ENCODE measurements at regions not wholly inside any gene's neighbourhood (a gene's known extent, or its start where the extent isn't known, plus 50 kb on each side); places are given as distances from the start of the nearest gene placed in this dataset.
A peak's percentile ranks its signal among the peaks of the same experiment; 100 is the strongest.

DNA sequence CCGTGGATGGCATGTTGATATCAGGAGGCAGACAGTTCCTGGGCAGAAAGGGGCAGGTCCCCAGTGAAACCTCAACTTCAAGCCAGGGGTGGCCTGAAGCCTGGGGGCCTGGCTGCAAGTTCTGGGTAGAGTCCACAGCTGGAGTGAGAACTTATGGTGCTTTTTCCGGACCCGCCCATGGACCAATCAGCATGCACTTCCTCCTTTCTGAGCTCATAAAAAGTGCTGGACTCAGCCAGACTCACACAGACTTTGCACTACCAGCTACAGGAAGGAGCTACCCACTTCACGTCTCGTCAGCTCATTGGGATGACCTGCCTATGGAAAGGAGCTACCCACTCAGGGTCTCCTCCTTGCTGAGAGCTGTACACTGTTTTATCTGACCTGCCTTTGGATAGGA is 183.1 kb upstream of the MC4R start:
- no peak for DNase-seq

DNA sequence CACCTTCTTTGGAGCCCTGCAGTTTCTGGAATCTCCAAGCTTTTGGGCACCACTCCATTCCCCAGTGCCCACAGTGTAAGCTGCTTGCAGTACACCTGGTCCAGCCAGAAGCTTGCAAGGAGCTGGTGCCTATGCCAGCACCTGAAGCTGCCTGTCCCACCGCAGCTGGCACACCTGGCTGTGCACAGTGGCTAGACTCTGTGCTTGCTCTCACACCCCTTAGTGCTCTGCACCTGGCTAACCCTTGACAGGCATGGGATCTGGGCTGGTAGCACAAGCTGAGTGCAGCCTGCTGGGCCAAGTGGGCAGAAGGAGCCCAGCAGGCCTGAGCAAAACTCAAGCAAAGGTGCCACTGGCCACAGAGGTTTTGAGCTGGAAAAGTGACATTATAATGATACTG is 183.8 kb upstream of the MC4R start:
- no peak for DNase-seq

GRCh38 chr18:60560071-60560470 is 187.5 kb upstream of the MC4R start:
- no peak for DNase-seq

DNA sequence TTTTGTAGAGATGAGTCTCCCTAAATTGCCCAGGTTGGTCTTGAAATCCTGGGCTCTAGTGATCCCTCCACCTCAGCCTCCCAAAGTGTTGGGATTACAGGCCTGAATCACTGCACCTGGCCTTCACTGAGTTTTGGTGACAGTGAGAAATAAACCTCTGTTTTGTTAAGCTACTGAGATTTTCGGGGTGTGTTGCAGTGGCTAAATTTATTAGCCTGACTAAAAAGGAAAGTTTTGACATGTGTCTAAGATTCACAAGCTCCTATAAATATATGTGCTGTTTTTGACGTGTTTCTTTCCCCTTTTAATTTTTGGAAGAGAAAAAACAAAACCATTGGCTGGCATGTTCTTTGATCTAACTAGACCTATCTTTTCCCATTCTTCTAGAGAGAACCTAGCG is 190.5 kb upstream of the MC4R start:
- DNase-seq: no peak

DNA sequence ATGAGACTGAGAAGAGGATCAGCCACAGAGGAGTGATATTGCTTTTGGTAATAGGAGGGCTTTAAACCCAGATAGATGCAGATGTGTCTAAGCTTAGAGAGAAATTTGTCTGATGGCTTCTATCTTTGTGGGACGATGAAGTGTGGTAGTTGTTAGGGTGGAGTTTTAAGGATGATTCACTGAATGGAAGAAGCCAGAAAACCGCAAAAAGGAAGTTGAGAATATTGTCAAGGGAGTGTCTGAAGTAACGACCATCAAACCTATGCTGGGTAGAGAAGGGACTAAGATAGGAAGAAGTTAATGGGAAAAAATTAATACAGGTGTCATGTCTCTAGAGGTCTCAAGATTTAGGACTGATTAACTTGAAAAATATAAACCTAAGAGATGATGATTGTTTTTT is 195.6 kb upstream of the MC4R start:
- no peak for DNase-seq

GRCh38 chr18:60570172-60570571 is 197.6 kb upstream of the MC4R start:
- no peak for DNase-seq

DNA sequence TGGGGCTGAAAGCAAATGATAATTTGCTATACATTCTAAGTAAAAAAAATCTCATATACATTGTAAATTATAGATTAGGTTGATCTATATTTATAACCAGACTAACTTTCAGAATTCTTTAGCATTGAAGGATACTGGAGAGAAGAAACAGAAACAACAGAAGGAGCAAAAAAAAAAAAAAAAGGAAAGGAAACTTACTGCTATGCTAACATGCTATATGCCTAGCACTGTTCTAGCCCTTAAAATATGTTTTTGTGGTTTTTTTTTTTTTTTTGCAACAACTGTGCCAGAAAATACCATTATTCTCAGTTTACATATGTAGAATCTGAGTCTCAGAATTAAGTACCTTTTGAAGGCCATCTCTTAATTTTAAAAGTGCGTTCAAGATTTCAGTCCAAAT is 204.9 kb upstream of the MC4R start:
- no peak for DNase-seq

DNA sequence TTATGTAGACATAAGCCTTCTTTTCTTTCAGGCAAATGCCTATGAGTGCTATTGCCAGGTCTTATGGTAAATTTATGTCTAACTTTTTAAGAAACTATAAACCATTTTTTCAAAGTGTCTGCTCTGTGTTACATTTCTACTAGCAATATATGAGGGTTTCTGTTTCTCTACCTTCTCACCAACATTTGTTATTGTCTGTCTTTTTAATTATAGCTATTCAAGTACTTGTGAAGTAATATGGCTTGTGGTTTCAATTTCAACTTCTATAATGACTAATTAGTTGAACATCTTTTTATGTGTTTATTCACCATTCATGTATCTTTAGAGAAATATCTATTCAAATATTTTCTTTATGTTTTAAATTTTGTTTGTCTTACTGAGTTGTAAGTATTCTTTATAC is 213.1 kb upstream of the MC4R start:
- no peak for DNase-seq

DNA sequence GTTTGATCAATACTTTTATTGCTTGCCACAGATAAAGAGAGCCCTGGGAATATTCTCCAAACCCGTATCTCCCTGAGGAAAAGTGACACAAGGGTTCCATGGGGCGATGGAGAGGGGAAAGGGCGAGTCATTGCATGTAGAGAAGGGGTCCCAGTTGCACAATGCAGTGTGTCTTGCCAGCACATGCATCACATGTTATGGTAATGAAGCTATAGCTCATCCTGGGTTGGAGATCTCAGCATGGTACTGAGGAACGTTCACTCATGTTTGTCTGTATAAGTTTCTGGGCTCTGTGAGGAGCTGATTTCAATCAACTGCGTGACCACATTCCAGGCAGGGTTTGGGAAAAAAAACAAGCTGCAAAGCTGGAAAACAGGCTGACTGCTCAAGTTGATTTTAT is 220.7 kb upstream of the MC4R start:
- DNase-seq: no peak

DNA sequence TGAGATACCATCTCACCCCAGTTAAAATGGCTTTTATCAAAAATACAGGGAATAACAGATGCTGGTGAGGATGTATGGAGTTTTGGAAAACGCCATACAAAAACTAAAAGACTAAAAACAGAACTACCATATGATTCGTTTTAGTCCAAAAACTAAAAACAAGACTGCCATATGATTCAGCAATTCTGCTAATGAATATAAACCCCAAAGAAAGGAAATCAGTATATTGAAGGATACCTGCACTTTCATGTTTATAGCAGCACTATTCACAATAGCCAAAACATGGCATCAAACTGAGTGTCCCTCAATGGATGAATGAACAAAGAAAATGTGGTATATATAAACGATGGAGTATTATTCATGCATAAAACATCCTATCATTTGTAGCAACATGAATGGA is 224.4 kb upstream of the MC4R start:
- no peak for DNase-seq

DNA sequence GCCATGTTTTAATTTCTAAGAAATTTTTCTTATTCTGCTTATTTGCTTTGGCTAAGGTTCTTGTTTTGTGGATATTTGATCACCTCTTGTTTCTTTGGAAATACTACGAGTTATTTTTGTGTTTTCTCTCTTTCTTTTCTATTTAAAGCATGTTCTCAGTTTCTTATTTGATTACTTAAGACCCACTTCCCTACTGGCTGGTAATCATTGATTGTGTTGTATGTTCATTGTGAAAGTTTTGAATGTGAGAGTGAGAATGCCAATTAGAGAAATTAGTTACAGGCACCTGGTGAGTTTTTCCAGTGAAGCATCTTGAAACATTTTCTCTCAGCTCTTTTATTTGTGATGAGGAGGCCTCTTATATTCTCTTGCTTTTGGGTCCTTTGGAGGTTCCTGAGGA is 226.7 kb upstream of the MC4R start:
- DNase-seq: no peak

DNA sequence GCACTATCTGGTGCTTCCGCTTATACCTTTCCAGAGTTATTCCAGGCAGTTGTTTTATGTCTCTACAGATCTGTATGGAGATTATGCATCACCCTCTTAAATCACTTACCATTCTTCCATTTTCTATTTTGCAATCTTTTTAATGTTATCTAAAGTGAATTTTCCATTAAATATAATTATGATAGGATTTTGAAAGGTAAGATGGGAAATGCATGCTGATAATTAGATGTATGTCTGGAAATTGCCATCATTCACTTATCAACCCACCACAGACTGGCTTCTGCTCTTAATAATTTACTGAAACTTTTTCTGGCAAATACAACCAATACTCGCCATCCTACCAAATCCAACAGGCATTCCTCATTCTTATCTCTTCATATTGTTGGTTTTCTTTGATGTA is 227.4 kb upstream of the MC4R start:
- DNase-seq: no peak

DNA sequence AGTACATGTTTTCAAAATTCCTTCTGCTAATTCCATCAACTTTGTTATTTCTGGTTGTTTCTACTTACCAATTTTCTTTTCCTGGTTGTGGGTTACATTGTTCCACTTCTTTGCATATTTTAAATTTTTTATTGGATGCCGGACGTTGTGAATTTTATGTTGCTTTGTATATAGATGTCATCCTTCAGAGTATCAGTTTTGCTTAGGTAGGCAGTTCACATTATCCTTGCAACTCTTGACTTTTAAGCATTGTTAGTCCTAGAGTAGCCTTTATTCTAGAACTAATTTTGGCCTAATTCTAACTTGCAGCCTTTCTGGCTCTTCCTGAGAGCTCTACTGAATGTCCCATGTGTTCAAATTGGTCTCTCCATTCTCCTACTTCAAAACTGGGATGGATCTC is 228.7 kb upstream of the MC4R start:
- no peak for DNase-seq

GRCh38 chr18:60623331-60623730 is 250.8 kb upstream of the MC4R start:
- no peak for DNase-seq

GRCh38 chr18:60624207-60624606 is 251.6 kb upstream of the MC4R start:
- no peak for DNase-seq

GRCh38 chr18:60639836-60640235 is 267.3 kb upstream of the MC4R start:
- no peak for DNase-seq

- DNase-seq: no peak
These were observed 270.4 kb upstream of the MC4R start for GRCh38 chr18:60643009-60643408.

DNA sequence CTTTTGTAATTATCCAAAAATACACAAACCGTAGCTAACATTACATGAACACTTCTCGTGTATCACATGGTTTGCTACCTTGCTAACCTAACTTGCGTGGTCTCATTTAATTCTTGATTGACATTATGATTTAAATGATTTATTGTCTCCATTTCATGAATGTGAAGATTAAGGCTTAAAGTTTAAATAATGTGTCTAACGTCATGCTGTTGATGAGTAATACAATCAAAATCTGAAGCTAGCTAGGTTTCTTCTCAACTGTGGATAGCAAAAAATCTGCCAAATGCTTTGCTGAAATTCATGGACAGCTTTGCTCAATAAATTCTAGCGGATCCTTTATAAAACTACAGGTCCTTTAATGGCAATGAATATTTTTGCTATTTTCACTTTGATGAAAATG is 274.1 kb upstream of the MC4R start:
- DNase-seq: no peak

- DNase-seq: no peak
These were observed 276.5 kb upstream of the MC4R start for GRCh38 chr18:60649107-60649506.

DNA sequence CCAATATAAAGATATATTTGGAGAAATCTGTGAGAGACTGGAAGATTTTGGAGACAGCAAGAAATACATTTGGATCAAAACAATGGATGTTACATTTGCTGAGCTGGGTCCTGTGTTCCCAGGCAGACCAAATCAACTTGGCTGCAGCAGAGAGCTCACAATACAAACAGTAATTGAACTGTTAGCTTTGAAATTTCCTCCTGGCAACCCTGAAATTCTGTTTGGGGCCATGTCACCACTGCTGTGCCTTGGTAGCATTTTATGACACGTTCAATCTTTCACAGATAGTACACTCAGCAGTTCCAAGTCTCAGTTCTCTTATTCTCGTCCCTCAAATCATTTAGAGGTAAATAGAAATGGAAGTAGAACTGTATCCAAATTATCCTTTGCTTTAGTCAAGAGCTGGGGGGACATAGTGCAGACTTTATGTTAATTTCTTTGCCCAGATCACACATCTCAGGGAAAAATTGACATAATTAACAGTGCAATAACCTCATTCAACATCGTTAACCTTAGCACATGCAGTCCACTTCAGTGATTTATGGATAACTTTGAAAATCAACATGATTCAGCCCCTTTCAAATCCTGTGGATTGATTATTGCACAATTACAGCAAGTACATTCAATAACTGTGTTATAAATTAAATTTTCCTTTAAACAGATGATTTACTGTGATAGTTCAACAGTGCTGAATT is 277.4 kb upstream of the MC4R start:
- no peak for DNase-seq

DNA sequence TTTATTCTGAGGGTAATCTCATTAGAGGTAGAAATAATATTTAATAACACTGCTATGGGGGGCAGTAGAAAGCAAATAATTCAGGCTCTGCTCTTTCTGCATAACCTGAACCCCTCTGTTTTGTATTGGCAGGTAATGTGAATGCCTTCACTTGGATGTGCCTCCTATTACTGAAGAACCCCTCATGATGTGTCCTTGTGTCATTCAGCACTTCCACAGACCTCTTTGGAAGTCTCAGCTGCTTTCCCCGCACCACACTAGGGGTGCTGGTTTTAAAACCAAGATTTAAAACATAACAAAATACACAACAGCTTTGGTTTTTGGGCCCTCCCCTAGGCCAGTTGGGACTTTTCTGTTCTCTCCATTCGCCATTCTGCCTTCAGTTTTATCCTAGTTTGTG is 281.7 kb upstream of the MC4R start:
- DNase-seq: no peak

DNA sequence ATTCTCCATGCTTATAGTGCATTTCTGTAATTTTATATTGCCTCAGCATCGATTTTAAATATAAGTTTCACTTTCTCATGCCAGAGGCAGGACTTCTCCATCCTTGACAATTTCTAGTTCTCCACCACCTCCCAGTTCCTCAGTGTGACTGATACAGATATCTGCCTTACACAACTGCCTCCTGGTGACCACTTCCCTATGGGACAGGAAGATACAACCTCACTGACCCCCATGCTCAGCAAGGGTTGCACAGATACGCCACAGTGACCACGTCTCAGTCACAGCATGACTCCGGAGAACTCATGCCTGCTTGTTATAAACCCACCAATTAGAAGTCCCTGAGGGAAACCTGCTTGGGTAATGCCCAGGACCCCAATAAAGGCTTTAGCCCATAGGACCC is 284.0 kb upstream of the MC4R start:
- DNase-seq: no peak

- DNase-seq: no peak
These were observed 289.9 kb upstream of the MC4R start for GRCh38 chr18:60662491-60662890.

- peak in 1 of 2 experiments; percentile 20 for DNase-seq
These were observed 290.8 kb upstream of the MC4R start for GRCh38 chr18:60663060-60663989.

- DNase-seq: no peak
These were observed 292.2 kb upstream of the MC4R start for GRCh38 chr18:60664736-60665135.

All from NCI-H446 (cell line).